Adrenal gland (tissue), 5 donors: ENCODE measurements at regions not wholly inside any gene's neighbourhood (a gene's known extent, or its start where the extent isn't known, plus 50 kb on each side); places are given as distances from the start of the nearest gene placed in this dataset.

Experiments used
- CTCF ChIP-seq, 6 experiments: fragments of 450-650 bp in 4 of 6; fragments of 200-600 bp in 2 of 6; sonication (generic) in 1 of 6; IDR thresholded peaks; 1 replicate in 5 of 6; 2 replicates in 1 of 6; pipeline versions ENCODE4 v1.5.1 to v1.8.0; 2016 to 2021; ENCODE audit warnings: antibody characterized with exemption in 6 of 6, mild to moderate bottlenecking in 2 of 6, moderate library complexity in 1 of 6
- POLR2A ChIP-seq, 2 donors: fragments of 450-650 bp; IDR thresholded peaks; one replicate each; pipeline ENCODE4 v1.6.1; 2017; ENCODE audit warnings: antibody characterized with exemption in 2 of 2, mild to moderate bottlenecking in 2 of 2, moderate library complexity in 1 of 2
- donor health status: DM: no; HTN: no; CAD: no.

GRCh38 chr2:224122542-224122941, 83.5 kb upstream of the SERPINE2 start:
- TF ChIP-seq CTCF (IDR thresholded peaks at IDR 0.05) (no peak), POLR2A (IDR thresholded peaks at IDR 0.05) (no peak)
